Activated CD4-positive, alpha-beta T cell treated with anti-CD3 and anti-CD28 coated beads for 48 hours (primary cell): ENCODE measurements at regions not wholly inside any gene's neighbourhood (a gene's known extent, or its start where the extent isn't known, plus 50 kb on each side); places are given as distances from the start of the nearest gene placed in this dataset.
"Not testable (repeated sequence)": the region's sequence is repeated elsewhere in the genome, so short reads cannot be mapped to it uniquely, and the experiment has no call there.

Experiments used
- DNase-seq: peaks from one replicate; pipeline ENCODE4 v3.0.0-alpha.2; 2020

DNA sequence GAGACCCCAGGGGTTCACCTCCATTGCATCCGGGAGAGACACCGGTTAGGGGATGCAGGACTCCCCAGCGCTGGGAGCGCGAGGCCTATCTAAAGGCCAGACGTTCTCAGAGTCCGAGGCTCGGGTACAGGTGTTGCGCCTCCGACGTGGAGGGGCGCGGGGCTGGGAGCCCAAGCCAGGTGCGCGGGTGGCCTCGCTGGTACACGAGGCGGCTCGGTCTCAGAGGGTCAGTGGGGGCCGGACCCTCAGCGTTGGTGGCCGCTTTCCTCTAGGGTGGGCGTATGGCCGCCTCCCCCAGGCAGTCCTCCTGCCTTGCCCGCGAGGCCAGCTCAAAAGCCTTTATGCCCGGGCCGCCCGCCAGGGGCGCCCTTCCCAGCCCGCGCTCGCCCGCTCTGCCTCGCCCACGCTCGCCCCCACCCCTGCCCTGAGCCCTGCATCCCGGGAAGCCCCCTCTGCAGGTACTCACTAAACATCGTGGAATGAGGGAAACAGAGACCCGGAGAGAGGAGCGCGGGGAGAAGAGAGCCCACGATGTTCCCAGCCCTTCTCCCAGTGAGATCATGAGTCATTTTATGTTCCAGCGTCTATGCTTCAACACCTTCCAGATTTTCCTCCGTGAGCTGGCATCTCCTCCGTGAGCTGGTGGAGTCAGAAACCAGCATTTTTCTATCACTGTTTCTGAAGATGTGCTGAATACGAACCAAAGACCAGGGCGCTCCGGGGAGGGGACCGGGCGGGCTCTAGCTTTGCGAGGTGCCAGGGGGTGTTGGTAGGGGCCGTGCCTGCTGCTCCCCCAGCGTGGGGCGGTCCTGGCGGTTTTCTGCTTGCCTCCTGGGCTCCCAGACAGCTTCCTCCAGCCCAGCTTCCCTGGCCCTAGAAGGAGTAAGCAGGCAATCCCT lies 73.8 kb downstream of the DIO3 start:
- no peak for DNase-seq

DNA sequence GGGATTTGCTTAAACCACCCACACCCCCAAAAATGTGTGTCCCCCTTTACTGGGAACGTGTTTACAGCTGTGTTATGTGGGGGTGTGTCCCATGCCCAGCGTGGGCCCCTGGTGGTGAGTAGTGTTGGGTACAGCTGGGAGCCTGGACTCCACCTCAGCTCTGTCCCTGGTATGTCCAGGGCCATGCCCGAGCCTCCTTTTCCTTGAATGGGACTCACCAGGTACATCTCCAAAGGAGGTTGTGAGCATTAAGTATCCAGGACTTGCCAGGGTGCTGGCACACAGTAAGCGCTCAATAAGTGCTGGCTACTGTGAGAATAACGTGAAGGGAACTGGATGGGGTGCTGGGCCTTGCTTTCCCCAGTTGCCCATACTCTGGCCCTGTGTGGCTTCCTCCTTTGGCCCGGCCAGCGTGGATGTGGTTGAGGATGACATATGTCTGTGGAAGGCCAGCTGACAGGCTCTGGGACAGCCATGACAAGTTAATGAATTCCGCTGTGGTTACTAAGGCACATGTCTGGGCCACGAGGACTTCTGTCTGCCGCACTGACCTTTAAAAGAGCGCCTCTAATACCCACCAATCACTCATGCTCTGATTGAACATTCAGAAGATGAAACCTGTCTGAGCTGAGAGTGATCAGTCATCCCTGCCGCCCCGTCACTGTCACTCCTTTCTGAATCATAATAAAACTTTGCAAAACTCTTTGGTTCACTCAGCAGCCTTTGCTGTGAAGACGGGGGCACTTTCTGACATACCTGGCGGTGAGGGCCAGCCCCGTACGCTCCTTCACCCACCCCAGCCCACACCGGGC lies 74.7 kb downstream of the DIO3 start:
- peak; percentile 71 for DNase-seq

DNA sequence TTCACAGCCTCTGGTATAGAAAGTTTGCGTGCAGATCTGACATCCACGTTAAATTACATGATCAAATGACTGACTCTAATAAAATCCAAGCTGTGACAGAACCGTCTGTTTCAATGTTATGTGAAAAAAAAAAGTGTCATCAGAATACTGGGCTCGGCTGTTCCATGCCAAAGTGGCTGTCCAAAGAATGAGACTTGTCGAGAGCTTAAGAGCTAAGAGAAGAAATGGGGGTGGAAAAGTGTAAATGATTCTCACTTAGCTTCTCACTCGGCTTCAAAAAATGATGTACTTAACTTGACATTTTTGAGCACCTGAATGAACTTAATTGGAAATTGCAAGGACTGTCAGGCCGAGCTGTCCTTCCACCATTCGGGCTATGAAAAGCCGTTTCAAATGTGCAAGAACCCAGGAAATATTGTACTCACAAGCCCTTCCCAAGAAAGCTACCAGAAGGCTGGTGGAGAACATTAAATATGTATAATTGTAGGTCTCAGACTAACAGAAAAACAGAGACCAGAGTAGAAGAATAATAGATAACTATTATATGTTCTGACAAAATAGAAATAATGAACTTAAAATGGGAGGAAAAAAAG lies 78.0 kb downstream of the DIO3 start:
- DNase-seq = no peak

DNA sequence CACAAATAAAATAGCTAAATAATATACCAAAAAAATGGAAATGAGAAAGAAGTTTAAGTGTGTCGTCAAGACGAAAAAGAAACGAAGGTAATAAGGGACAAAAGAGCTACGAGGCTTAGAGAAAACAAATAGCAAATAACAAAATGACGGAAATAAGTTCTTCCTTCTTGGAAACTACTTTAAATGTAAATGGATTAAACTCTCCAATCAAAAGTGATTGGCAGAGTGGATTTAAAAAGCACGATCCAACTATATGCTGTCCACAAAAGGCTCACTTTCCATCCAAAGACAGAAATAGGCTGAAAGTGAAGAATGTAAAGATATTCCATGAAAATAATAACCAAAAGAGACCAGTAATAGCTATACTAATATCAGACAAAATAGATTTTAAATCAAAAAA lies 82.4 kb downstream of the DIO3 start:
- DNase-seq = no peak

DNA sequence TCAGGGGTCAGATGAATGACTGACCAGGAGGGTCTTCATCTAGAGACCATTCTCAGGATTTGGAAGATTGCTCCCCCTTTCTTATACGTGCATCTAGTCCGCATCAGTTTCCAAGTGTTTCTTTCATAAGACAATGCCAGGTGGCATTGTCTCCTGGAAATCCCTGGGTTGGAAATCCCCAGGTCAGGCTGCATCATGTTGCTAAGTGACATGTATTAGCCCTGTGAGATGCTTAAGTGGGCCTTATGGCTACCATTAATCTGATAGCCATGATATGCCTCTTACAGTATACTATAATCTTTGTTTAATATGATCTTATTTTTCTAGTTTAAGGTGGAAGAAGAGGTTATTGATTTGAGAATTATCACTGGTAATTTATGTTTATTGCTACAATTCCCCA lies 92.8 kb downstream of the DIO3 start:
- no peak for DNase-seq

DNA sequence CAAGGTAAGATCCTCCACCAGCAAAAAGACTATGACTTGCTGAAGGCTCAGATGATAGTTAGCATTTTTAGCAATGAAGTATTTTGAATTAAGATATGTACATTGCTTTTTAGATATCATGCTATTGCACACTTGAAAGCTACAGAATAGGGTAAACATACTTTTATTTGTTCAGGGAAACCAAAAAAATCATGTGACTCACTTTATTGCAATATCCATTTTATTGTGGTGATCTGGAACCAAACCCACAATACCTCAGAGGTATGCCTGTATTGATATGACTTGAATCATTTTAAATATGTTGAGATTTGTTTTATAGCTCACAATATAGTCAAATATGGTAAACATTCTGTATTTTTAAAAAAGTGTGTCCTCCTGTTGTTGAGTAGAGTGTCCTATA lies 96.1 kb downstream of the DIO3 start:
- DNase-seq = no peak

DNA sequence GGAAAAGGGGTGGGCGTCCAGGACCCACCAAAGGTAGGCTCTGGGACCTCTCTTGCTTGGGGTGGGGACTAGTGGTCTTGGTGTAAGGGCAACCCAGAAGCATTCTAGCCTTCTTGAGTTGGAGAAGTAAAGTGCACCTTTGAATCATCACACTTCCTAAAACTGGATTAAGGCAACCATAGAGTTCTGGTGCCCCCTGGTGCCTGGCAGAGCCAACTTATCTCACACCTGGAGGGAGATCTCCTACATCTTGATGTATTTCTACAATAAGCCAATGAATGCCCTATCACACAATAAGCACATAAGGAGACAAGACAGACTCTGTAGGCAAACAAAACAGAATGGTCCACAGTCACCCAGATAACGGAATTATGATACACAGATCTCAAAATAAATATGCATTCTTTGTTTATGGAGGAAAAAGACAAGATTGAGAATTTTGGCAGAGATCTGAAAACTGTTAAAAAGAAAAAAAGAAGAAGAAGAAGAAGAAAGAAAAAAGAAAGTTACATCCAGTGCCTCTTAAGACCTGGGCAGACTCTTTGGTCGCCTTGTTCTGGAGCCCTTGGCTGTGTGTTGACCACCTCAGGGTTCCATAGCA lies 95.9 kb upstream of the PPP2R5C start:
- peak; percentile 69 for DNase-seq

DNA sequence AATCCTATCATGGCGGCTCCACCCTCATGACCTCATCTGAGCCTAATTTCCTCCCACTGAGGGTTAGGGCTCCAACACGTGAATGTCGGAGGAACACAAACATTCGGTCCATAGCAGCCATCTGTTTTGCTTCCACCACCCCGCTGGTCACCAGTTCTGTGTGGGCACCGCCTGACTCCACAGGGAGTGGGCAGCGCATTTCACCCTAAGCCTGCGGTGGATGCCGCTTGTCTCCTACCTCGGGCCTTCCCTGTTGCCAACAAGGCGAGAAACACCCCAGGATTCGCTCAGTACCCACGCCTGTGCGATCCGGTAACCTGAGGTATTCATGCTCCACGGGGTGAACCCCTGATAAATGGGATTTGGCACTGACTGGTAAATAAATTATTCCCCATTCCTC lies 95.2 kb upstream of the PPP2R5C start:
- no peak for DNase-seq

DNA sequence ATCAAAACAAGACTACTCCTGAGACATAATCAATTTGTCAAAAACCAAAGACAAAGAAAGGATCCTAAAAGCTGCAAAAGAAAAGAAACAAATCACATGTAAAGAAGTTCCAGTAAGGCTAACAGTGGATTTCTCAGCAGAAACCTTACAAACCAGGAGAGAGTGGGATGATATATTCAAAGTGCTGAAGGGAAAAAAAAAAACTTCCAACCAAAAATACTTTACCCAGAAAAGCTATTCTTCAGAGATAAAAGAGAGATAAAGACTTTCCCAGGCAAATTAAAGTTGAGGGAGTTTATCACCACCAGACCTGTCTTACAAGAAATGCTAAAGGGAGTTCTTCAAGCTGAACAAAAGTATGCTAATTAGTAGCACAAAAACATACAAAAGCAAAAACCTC lies 91.9 kb upstream of the PPP2R5C start:
- no peak for DNase-seq

DNA sequence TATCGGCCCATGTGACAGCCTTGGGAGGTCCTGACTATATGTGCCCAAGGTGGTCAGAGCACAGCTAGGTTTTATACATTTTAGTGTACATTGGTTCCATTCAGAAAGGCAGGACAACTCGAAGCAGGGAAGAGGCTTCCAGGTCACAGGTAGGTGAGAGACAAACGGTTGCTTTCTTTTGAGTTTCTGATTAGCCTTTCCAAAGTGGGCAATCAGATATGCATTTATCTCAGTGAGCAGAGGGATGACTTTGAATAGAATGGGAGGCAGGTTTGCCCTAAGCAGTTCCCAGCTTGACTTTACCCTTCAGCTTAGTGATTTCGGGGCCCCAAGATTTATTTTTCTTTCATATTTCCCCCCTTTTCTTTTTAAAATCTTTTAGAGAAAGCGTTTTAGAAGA lies 87.6 kb upstream of the PPP2R5C start:
- DNase-seq = no peak

DNA sequence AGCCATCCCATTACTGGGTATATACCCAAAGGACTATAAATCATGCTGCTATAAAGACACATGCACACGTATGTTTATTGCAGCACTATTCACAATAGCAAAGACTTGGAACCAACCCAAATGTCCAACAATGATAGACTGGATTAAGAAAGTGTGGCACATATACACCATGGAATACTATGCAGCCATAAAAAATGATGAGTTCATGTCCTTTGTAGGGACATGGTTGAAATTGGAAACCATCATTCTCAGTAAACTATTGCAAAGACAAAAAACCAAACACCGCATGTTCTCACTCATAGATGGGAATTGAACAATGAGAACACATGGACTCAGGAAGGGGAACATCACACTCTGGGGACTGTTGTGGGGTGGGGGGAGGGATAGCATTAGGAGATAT lies 85.7 kb upstream of the PPP2R5C start:
- not testable (repeated sequence) for DNase-seq

DNA sequence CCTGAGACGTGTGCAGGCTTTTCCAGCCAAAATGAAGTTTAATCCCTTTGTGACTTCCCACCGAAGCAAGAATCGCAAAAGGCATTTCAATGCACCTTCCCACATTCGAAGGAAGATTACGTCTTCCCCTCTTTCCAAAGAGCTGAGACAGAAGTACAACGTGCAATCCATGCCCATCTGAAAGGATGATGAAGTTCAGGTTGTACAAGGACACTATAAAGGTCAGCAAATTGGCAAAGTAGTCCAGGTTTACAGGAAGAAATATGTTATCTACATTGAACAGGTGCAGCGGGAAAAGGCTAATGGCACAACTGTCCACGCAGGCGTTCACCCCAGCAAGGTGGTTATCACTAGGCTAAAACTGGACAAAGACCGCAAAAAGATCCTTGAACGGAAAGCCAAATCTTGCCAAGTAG lies 83.6 kb upstream of the PPP2R5C start:
- DNase-seq = not testable (repeated sequence)

DNA sequence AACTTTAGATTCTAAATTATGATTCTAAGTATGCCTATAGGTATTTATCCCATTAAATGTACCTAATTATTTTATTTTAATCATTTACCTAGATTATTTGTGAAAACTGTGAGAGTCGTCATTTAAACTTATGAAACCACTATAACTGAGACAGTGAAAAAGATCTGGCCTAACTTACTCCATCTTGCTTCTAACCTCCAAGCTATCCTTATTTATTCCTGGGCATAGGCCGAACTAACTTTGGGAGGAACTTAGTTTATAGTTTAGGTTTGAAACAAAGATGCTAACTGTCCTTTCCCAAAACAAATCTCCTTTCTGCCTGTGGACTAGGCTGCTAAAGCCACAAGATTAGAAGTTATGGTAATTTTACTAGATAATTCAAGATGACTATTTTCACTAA lies 79.7 kb upstream of the PPP2R5C start:
- DNase-seq = no peak

DNA sequence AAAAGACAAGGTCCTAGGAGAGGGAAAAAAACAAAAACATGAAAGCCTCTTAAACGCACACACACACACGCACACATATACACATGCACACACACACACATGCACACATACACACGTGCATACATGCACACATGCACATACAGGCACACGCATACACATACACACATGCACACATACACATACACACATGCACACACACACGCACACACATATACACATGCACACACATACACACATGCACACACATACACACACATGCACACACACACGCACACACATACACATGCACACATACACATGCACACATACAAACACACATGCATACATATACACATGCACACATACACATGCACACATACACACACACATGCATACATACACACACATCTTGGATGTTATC lies 78.1 kb upstream of the PPP2R5C start:
- no peak for DNase-seq

DNA sequence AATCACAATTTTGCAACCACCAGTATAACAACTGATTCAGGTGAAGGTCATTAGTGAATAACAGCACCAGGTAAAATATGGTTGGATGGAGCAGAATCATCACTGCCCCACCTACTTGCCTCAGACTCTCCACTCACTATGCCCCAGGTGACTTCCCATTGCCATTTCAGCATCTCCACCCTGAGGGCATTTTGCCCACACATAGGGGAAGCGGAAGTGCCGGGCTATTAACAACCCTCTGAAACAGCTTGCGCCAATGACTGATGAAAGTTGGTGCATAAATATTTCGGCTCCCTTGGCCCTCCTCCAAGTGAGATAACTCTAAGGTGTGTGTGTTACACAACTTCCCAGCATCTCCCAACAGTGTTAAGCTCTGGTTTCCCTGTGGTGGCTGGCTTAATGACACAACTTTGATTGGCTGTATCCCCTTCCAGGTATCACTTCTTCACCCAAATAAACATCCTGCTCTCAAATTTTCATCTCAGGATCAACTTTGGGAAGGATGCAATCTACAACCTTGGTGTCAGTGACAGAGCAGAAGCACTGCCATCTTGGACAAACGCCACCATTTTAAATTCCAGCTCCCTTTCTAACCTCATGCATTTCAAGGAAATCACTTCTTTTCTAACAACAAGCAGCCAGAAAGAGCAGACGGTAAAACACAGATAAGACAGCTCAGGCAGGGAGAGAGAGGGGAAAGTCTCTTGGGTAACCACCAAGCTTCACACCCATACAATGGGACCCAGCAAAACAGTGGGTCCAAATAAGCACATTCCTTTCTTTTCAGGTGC lies 73.6 kb upstream of the PPP2R5C start:
- no peak for DNase-seq

DNA sequence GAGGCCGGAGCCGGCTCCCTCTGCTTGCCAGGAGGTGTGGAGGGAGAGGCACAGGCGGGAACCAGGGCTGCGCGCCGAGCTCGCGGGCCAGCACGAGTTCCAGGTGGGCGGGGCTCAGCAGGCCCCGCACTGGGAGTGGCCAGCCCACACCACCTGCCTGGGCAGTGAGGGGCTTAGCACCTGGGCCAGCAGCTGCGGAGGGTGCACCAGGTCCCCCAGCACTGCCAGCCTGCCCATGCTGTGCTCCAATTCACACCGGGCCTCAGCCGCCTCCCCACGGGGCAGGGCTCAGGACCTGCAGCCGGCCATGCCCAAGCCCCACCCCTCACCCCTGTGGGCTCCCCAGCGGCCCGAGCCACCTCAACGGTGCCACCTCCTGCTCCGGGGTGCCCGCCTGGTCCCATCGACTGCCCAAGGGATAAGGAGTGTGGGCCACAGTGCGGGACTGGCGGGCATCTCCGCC lies 72.4 kb upstream of the PPP2R5C start:
- no peak for DNase-seq

DNA sequence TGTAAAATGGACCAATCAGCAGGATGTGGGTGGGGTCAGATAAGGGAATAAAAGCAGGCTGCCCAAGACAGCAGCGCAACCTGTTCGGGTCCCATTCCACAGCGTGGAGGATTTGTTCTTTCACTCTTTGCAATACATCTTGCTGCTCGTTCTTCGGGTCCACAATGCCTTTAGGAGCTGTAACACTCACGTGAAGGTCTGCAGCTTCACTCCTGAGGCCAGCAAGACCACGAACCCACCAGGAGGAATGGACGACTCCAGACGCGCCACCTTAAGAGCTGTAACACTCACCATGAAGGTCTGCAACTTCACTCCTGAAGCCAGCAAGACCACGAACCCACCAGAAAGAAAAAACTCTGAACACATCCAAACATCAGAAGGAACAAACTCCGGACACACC lies 71.5 kb upstream of the PPP2R5C start:
- DNase-seq = not testable (repeated sequence)

DNA sequence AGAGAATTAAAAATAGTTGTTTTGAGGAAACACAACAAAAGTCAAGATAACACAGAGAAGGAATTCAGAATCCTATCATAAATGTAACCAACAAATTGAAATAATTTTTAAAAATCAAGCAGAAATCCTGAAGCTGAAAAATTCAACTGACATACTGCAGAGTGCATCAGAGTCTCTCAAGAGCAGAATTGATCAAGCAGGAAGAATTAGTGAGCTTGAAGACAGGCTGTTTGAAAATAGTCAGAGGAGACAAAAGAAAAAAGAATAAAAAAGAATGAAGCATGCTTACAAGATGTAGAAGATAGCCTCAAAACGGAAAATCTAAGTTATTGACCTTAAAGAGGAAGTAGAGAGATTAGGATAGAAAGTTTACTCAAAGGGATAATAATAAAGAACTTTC lies 65.8 kb upstream of the PPP2R5C start:
- no peak for DNase-seq

DNA sequence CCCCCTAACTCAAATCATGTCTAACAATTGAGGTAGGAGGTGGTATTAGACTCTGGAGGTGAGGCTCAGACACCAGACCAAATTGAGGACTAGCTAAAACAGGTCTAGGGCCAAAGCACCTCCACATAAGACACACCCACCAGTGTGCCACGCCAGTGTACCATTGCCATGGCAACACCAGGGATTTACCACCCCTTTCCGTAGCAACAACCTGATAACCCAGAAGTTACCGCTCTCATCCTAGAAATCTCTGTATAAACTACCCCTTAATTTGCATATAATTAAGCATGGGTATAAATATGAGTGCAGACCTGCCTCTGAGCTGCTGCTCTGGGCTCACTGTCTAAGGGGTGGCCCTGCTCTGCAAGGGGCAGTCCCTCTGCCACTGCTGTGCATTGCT lies 57.4 kb upstream of the PPP2R5C start:
- no peak for DNase-seq

DNA sequence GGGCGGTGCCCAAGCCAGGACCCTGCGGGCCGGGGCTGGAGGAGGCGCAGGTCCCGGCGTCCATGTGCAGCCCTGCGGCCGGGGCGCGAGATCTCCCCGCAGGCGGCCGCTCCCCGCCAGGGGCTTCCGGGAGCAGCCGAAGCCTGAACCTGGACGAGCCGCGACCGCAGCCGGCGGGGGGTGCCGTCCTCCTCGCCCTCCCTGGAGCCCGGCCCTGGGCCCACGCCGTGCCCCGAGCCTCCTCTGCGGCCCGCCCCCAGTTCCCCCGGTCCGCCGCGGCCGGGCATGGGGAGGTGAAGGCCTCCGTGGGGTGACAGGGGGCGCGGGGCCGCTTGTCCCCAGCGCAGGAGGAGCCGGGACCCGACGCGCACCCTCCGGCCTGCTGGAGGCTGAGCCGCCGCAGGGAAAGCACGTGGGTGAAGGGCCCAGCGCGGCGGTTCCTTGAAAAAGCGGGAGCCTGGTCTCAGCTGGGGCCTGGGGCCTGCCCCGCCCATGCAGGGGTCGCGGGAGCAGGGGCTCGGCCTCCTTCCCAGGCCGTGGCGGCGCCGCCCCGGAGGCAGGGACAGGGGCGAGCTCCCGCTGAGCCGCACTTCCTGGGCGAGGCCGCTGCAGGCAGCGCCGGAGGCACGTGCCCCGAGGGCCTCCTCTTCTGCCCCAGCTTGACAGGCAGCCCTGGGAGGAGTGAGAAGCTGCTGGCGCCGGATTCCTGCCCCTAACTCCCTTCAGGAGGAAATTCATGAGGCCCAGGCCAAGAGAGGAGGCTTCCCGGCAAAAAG lies 55.6 kb upstream of the PPP2R5C start:
- peak; percentile 67 for DNase-seq

DNA sequence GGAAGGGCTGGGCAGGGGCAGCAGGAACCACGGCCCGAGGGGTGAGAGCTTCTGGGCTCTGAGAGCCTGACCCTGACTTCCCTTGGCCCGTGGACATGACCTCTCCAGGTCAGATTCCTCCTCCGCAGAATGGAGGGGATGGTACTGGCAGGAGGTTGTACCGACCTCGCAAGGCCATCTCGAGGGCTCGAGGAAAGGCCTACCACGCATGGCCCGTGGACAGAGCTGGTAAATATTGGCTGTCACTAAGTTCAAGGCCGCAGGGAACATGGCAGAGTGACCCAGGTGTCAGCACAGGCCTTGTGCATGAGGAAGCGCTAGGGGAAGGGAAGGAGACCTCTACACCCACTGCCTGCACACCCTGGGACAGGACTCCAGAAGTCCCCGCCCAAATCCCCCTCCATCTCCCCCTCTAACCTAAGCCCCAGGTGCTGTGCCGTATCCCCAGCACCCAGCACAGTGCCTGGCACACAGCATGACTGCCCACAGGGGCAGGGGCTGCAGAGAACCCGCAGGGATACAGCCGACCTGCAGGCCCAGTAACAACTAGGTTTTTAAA lies 54.9 kb upstream of the PPP2R5C start:
- no peak for DNase-seq
